NCI-H748 treated with DMSO at 0.1 percent for 48 hours (cell line): ENCODE measurements at regions not wholly inside any gene's neighbourhood (a gene's known extent, or its start where the extent isn't known, plus 50 kb on each side); places are given as distances from the start of the nearest gene placed in this dataset.
A peak's percentile ranks its signal among the peaks of the same experiment; 100 is the strongest.
"Not testable (repeated sequence)": the region's sequence is repeated elsewhere in the genome, so short reads cannot be mapped to it uniquely, and the experiment has no call there.

Experiments used
- DNase-seq: peaks from one replicate; lab custom pipeline; 2025; lab: John Stamatoyannopoulos, UW

GRCh38 chr1:9465640-9466039, 73.6 kb upstream of the SLC25A33 start:
- DNase-seq, result no peak

GRCh38 chr1:9466780-9467758, 72.2 kb upstream of the SLC25A33 start:
- no peak for DNase-seq

DNA sequence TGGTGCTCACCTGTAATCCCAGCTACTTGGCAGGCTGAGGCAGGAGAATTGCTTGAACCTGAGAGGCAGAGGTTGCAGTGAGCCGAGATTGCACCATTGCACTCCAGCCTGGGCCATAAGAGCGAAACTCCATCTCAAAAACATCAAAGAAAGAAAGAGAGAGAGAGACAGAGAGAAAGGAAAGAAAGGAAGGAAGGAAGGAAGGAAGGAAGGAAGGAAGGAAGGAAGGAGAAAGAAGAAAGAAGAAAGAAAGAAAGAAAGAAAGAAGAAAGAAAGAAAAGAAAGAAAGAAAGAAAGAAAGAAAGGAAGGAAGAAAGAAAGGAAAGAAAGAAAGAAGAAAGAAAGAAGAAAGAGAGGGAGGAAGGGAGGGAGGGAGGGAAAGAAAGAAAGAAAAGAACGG, 69.4 kb upstream of the SLC25A33 start:
- not testable (repeated sequence) for DNase-seq

DNA sequence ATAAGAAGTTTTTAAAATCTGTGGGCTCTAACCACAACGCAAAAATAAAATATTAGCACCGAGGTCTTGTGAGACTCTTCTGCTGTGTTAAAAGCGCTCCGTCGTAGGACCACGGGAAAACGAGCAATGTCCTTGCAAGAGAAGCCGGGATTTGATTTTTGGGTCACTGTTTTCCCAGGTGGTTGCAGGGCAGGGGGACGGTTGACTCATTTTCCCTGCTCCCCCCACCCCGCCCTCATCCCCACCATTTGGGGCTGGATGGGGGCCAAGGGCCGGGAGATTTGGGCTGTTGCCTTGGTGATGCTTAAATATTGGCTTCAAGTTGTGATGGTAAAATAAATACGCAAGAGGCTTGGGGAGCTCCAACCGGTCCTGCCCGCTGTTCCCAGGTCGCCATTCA, 67.6 kb upstream of the SLC25A33 start:
- DNase-seq, result no peak

GRCh38 chr1:9472386-9473031, 66.8 kb upstream of the SLC25A33 start:
- no peak for DNase-seq

GRCh38 chr1:9473032-9473807, 66.0 kb upstream of the SLC25A33 start:
- peak; percentile 37 for DNase-seq

DNA sequence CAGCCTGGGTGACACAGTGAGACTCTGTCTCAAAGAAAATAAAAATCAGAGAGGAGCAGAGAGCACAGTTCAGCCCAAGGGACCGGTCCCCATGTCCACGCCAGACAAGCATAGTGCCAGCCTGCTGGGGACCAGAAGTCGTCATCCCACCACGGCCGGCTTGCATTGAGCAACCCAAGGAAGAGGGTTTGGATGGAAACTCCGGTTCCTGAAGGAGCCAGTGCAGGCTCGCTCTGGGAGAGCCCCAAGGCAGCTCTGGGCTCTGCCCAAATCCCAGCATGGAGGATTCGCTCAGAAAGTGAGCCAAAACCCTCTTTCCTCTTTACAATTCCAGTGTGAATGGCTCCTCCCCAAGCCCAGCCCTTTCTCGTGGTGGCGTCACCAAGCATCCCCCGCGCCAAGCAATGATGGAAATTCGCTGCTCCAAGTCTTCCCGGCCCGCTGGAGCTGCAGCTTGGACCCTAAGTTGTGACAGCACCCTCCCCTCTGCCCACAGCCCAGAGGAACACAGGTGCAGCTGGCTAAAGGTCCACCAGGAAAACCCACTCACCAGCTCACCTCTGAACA, 64.1 kb upstream of the SLC25A33 start:
- DNase-seq, result no peak

DNA sequence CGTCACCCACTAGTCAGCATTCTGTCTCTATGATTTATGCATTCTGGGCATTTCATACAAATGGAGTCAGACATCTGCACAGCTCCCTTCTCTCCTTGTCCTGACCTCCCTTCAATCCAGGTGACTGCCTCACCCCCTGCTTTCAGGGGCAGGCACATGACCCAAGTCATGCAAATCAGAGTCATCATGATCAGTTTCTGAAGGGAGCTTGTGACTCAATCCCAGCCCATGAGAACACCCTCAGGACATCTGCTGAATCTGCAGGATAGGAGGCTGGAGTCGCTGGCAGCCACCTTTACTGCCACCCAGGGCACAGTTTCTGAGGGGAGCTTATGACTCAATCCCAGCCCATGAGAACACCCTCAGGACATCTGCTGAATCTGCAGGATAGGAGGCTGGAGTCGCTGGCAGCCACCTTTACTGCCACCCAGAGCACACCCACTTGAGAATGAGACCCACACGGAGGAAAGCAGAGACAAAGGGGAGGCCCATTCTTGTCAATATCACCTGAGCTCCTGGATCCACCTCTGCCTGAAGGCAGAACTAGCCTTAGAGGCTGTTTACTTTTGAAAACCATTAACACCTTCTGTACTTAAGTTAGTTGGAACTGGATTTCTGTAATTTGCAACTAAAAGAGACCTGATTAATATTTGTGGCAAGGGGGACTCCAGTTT, 62.3 kb upstream of the SLC25A33 start:
- DNase-seq, result no peak

DNA sequence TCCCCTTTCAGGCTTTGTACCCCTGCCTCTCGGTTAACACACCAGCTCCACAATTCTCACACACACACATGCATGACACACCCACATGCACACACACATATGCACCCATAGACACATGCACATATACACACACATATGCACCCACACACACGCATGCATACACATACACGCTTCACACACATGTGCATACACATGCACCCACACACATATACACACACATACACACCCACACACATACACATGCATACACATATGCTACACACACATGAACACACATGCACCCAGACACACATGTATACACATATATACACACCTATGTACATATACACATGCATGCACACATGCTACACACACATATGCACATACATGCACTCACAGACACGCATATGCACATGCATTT, 61.7 kb upstream of the SLC25A33 start:
- no peak for DNase-seq

GRCh38 chr1:9478021-9478420, 61.2 kb upstream of the SLC25A33 start:
- DNase-seq, result no peak

DNA sequence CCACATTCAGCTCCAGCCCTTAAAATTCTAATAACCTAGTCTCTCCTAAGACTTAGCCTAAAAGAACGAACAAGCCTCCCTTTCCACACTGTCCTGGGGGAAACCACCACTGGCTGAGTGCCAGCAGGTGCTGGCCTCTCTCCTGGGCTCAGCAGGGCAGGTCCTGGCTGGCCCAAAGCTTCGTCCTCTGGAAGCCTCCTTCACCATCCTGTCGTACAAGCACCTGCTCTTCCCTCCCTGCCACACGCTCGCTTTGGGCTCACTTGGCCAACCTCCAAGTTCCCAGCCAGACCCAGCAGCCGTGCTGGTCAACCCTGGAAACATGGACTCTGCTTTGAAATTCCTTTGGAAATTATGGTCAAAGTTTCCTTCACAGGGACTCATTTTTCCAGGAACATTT, 58.2 kb upstream of the SLC25A33 start:
- no peak for DNase-seq

DNA sequence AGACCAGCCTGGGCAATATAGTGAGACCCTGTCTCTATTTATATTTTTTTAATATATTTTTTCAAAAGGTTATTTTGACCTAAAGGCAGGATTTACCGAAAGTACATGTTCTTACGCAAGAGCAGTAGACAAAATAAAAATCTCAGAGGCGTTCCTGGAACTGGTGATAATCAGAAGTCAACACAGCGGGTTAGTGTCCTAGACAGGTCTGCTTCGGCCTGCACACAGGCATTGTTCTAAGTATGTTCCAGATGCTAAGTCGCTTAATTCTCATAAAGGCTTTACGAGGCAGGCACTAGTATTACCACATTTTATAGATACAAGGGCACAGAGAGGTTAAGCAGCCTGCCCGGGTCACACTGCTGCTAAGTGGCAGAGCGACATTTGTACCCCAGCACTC, 56.9 kb upstream of the SLC25A33 start:
- DNase-seq, result no peak

DNA sequence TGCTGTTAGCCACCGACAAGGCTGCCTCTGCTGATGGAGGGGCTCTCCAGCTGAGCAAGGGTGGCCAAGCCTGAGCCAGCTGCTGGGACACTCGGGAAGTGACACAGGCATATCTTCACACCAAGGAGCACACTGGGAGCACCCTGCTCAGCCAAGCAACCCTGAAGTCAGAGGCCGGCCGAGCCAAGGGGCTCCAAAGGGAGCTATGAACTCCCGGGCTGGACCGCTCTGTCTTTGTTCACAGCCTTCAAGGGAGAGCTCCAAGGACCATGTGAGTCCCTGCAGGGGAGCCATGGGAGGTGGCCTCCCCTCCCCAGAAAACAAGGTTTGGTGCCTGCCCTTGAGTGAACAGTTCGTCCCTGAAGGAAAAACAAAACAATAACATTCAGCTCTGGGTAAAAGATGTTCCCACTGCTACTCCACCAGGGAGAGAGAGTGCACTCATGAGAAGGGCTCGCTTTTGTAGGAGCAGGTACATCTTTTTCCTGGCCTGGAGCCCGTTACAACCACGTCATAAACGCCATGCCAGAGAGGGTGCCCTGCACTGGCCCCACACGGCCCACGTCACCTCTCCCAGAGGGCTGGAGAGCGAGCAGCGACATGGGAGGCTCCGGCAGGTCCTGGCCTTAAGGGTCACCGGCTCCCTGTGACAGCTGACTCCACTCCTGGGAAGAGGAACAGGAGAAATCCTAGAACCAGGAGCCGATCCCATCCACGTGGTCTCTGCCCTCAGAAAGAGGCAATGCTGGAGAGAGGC, 56.3 kb upstream of the SLC25A33 start:
- no peak for DNase-seq

DNA sequence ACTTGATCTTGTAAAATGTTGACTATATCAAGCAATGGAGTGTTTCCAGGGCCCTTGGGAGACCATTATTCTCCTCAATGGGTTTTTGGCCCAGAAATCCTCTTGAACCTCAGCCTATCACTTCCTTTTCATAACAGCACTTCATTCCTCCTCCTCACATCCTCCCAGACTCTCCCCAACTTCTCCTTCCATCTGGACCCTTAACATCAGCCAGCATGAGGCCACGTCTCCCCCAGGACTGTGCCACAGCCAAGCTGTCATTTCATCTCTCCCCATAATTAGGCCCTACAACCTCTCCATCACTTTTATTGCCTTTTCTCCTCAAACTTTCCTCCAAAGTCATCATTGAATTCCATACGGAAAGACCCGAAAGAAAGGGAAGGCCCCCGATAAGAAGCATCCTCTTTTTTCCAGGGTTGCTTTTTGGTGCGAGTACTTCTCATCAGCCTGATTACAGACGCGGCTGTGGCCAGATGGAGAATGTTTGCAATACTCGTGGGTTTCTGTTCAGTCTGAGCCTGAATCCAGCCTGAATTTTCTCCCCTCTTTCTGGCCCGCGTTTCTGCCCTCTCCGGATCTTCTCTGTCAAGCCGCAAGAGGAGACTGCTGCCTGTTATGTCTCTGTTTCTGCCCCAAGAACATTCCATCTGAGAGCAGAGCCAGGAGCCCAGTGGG, 52.7 kb upstream of the SLC25A33 start:
- DNase-seq, result no peak
